GM18951 (cell line): ENCODE measurements at regions not wholly inside any gene's neighbourhood (a gene's known extent, or its start where the extent isn't known, plus 50 kb on each side); places are given as distances from the start of the nearest gene placed in this dataset.

Experiments
- POLR2A ChIP-seq: IDR thresholded peaks from 4 replicates; pipeline ENCODE4 v1.6.1; 2011; ENCODE audit warnings: mild to moderate bottlenecking; ENCODE audit not compliant: insufficient read length, insufficient read depth; ENCODE audit errors: extremely low read depth
- in situ Hi-C: fragments of 300-500 bp; cut with MboI; formaldehyde crosslinking; loops from one replicate; pipeline ENCODE4 v1.12.0; 2022; ENCODE audit warnings: low sequenced_read_pairs, mixed read lengths, inconsistent platforms; ENCODE audit not compliant: unreplicated experiment

DNA sequence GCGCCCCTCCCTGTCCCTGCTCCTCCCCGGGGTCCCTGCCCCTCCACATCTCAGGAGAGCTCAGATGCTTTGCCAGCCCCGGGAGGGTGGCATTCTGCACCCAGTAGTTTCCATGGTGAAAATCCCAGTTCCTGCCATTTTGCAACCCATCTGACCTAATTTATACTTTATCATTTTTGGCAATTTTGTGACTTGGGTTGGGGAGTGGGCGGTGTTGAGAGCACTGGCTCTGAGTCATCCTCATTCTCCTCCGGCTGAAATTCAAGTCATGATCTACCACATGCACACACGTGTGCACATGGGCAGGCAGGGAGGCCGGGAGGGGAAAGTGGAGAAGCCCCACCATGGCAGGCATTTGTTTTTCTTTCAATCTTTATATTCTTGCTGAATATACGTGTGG is 208.6 kb downstream of the URI1 start:
- no peak for TF ChIP-seq POLR2A
- in situ Hi-C loops: no loop called here

DNA sequence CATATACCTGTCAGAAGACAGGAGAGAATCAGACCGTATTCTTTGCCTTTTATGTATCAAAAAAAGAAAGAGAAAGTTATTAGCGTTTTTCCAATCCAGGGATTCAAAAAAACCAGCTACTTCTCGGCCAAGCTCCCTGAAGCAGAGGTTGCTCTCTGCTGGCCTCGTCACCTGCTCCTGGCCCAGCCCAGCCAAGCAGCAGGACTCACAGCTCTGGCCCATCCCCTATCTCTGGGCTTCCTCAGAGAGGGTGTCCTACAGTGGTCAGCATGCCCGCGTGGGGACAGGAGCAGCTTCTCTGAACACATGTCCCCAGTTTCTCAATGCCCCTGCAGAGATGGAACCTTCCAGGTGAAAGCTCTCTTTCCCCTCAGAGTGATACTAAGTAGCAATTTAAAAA is 209.0 kb downstream of the URI1 start:
- TF ChIP-seq POLR2A: no peak
- in situ Hi-C loops: no loop called here

DNA sequence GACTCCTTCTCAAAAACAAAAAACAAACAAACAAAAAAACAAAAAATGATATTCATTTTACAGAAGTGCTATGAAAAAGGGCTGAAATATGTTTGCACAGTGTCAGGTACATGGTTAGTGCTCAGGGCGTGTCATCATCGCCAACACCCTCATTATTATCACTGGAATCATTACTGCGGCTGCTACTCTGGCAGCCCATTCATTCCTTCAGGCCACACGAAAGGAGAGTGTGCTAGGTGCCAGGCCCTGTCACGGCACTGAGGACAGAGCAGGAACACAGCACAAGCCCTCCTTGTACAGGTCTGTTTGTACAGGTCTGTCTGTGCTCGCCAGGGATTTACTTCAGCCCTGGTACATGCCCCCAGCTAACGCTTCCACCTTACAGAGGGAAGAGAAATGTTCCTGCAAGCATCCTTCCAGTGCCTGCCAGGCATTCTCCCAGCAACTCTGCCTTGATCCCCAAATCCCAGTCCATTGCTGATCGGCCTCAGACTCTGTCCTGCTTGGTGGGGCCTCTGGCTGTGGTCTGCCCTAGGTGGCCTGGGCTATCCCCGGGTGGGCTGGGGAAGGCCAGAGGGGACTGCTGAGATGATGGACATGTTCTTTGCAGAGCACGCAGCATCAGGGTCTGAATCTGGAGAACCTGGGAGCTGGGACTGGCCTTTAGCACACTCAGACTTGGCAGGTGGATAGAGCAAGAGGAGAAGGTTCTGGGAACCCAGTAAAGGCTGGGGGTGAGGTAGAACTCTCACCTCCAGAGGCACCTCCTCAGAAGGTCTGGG is 210.7 kb downstream of the URI1 start:
- no peak for TF ChIP-seq POLR2A
- in situ Hi-C loops: no loop called here

DNA sequence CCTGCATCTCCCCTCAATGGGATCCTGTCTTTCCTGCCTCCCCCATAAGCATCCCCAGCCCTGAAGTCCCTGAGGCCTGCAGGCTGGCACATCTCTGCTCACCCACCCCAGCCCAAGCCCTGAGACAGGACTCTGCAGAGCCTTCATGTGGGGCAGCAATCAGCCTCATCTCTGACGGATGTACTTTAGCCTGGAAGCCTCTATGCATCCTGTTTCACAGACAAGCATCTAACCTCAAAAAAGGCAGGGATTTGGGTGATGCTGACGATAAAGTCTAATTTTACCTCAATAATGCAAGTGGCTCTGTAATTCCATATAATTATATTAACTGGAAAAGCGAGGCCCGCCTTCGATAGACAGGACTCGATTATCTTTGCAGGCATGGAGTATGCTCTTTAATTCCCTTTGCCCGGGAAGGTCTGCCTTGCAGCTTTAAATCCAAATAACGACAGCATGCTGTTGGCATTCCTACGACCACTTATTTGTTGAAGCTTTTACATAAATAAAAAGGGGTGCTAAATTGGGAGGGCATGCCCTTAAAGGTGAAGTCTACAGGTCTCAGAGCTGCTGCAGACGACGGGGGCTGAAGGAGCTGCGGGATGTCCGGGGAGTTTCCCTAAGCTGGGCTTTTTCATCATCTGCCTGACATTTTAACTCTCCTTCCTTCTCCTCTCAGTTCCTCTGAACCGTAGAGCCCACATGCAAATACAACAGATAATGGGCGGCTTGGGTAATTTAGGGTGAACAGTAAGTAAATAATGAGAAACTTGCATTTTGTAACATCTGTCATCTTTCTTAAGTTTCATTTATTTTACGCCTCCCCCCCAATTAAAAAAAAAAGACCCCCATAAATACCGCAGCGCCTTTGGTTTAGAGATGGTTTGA is 211.5 kb downstream of the URI1 start:
- in situ Hi-C loops: no loop called here
- no peak for TF ChIP-seq POLR2A

DNA sequence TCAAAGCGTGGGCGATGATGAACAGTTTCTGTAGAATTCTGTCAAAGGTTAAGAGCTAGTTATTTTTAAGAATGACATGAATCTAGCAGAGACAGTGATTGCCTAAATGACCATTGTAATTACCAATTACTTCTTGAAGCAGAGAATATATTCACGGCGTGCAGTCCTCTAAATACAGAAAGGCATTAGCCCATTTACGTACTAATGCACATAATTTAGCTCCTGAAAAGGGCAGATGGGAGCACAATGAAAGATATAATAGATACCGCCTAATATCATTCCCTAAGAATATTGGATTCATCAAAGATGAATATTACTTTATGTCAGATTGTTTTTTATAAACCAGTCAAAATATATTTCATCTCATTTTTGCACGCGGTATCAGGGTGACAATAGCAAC is 212.4 kb downstream of the URI1 start:
- no peak for TF ChIP-seq POLR2A
- in situ Hi-C loops: no loop called here

DNA sequence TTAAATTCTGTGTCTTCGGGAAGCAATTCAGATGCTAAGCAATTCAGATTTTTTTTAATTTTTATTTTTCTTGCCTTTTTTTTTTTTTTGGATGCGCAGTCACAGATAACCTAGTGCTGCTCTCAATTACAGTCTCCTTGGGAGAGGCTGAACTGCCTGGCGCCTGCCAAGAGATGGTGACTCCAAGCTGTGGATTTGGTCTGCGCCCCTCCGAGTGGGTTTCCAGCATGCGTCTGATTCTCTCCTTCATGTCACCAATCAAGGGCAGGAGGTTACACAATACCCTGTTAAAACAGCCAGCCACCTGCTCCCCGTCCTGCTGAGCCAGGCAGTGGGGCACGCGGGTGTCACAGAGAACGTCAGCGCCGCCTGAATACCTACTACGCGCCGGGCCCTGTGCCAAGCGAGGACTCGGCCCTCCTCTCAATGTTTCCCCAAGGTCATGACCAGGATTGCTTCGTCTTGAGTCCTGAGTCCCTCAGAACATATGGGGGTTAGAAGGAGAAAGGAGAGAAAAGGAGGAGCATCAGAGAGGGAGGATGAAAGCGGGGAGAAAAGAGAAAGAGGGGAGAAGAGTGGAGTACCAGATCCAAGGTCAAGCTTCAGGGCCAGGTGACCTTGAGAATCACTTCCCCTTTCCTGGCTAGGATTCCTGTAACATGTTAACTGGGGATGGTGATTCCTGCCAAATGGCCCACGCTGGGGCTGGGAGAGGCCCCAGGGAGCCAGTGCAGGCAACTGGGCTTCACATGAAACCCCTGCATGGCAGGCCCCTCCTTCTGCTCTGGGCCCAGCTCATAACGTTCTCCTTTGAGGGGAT is 213.6 kb downstream of the URI1 start:
- no peak for TF ChIP-seq POLR2A
- in situ Hi-C loops: no loop called here

DNA sequence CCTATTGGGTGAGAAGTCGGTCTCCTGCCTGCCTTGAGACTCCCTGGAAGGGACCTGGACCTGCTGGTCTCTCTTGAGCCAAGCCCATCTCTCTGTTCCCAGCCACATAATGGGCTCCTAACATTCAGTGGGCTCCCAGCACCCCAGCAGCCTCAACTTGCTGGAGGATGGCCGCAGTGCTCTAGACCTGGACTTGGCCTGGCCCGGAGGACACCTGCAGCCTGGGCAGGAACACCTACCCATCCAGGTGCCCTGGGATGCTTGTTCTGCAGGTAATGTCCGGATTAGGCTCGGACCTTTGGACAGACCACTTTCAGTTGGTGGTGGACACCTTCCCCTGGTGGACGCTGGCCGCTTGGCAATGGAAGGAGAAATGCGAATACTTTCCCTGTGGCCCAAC is 214.6 kb downstream of the URI1 start:
- TF ChIP-seq POLR2A: no peak
- in situ Hi-C loops: no loop called here

DNA sequence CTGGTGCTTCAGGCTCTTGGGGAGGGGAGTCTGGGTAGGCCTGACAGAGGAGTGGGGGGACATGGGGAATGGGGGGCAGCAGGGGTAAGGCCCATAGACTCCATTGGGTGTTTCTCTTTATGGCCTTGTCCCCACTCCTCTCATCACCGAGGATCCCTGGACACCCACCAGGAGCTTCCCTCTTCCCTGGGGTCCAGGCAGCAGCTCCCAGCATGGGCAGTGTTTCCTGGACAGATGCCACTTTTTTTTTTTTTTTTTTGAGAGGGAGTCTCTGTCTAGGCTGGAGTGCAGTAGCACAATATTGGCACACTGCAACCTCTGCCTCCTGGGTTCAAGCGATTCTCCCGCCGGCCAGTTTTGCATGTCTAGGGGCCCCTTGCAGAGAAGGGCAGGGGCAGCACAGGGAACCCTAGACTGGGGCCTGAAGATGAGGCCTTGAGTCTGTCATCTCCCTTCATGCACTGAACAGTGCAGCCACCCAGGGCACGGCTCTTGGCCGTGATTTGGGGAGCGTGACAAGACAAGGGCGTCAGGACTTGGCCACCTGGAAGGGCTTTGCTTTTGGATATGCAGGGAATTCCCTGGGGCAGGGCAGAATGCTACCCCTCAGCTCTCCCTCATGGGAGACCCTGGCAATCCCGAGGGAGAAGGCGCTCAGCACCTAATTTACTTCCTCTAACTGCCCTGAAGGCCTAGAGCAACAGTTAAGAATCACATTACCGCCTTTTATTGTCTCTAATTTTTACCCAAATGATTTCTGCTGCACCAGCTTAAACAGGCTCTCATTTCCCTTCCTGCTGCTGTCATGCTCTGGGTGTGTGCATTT is 213.9 kb upstream of the ZNF536 start:
- TF ChIP-seq POLR2A: no peak
- in situ Hi-C loops: no loop called here

DNA sequence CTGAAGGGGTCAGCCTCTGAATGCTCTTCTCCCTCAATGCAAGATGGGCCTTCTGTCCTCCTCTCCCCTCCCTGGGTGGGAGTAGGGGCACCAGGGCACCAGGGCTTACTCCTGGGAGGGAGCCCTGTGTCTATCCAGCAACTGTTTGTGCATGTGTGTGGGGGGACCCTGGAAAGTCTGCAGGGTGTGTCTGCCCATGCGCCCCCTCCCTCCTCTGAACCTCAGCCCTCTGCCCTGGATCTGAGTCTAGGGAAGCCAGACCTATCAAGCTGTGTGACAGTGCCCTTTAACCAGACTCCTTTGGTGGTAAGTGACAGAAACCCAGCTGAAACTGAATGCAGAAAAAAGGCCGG is 213.3 kb upstream of the ZNF536 start:
- in situ Hi-C loops: no loop called here
- no peak for TF ChIP-seq POLR2A

DNA sequence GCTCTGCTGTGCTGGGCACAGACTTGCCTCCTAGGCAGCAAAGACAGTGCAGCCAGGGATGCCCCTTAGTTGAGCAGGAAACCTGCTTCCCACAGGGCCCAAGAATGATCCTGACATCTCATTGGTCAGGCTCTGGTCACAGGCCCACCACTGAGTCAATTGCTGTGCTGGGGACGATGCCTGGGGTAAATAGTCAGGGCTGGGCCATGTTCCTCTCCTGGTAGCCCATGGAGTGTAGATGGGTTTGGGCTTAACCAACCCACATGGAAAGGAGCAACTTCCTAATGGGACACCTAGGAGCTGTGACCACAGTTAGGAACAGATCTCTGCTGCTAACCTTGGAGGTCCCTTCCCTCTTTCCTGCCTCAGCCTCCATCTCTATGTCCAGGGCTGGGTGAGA is 212.5 kb upstream of the ZNF536 start:
- TF ChIP-seq POLR2A: no peak
- in situ Hi-C loops: no loop called here

DNA sequence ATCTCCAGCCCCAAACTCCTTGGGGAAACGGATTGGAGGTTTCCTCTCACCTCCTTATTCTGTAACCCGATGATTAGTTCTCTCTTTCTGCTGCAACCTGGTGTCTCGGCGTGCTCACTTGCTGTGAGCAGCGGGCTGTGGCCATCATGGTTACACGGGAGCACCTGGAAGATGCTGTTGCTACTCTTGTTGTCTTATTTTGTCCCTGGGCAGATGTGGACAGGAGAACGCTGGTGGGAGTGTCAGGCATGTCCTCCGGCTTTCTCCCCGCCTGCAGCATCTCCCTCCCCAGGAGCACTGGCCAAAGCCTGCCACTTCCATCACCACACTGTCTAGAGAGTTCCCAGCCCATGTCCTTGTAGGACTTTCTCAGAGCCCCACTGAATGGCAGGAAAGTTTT is 211.8 kb upstream of the ZNF536 start:
- no peak for TF ChIP-seq POLR2A
- in situ Hi-C loops: no loop called here

DNA sequence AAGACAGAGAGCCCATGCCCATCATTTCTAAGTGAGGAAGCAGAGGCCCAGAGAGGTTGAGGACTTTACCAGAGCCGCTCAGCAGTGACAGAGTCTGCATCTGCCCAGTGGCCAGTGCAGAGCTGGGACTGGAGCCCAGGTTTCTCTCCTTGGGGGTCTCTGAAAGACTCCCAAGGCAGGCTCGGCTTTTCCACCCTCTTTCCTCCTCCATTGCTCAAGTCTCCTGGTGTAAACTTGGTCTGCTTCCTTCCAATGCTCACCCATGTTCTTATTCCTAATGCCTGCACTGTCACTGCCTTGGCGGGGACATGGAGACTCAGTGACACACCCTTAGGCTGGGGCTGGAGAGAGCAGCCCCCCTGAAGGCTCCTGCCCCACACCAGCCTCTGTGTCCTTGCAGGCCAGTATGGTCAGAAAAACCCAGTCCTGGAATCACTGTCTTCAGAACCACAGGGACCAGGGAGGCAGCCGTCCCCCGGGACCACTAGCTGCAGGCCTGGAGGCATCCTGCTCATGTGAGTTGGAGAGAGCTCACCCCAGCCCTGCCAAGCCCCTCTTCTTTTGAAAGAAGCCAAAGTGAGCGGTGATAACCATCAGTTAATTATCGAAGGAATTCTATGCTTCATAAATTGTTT is 211.0 kb upstream of the ZNF536 start:
- in situ Hi-C loops: no loop called here

More for the DNA sequence above, 211.0 kb upstream of the ZNF536 start:
- no peak for TF ChIP-seq POLR2A
